ENCODE measurements at regions not wholly inside any gene's neighbourhood (a gene's known extent, or its start where the extent isn't known, plus 50 kb on each side); places are given as distances from the start of the nearest gene placed in this dataset.

- Mint-ChIP-seq H3K4me3 (no peak overlapping the region), H3K36me3 (no peaks in the 10 kb centered on the region), H3K27me3 (no peaks in the 10 kb centered on the region), H3K27ac (no peak overlapping the region), H3K4me1 (ENCODE audit: unreplicated experiment) (peaks cover 10% of the 10 kb centered on the region), H3K9me3 (no peaks in the 10 kb centered on the region)
- no peak for DNase-seq (ENCODE audit: extremely low spot score, unreplicated experiment)
- TF ChIP-seq, protein P1, sequence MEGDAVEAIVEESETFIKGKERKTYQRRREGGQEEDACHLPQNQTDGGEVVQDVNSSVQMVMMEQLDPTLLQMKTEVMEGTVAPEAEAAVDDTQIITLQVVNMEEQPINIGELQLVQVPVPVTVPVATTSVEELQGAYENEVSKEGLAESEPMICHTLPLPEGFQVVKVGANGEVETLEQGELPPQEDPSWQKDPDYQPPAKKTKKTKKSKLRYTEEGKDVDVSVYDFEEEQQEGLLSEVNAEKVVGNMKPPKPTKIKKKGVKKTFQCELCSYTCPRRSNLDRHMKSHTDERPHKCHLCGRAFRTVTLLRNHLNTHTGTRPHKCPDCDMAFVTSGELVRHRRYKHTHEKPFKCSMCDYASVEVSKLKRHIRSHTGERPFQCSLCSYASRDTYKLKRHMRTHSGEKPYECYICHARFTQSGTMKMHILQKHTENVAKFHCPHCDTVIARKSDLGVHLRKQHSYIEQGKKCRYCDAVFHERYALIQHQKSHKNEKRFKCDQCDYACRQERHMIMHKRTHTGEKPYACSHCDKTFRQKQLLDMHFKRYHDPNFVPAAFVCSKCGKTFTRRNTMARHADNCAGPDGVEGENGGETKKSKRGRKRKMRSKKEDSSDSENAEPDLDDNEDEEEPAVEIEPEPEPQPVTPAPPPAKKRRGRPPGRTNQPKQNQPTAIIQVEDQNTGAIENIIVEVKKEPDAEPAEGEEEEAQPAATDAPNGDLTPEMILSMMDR (conservative IDR thresholded peaks at IDR 0.05), result no peak
These were observed 85.2 kb upstream of the WNT4 start for GRCh38 chr1:22228074-22228473.

DNA sequence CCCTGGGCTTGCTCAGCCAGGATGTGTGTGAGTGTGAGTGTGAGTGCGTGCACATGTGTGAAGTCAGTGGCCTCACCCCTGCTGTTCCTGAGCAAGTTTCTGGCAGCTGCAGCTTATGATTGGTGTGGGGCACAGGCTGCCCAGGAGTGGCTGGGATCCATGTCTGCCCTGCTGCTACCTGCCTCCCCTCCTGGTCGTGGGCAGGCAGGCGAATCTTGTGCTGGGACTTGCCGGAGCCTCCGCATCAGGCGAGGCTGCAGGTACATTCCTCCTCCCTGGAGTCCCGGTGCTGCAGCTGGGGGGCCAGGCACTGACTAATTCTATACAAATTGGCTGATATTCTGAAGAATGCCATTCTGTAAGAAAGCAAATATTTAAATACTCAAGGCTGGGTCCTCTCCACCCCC is 85.6 kb upstream of the WNT4 start:
- Mint-ChIP-seq H3K27ac (no peak overlapping the region), H3K4me3 (no peak overlapping the region), H3K9me3 (no peaks in the 10 kb centered on the region), H3K4me1 (ENCODE audit: unreplicated experiment) (peaks cover 9% of the 10 kb centered on the region), H3K27me3 (no peaks in the 10 kb centered on the region), H3K36me3 (no peaks in the 10 kb centered on the region)
- TF ChIP-seq, protein P1 (conservative IDR thresholded peaks at IDR 0.05), result no peak
- DNase-seq (ENCODE audit: extremely low spot score, unreplicated experiment), result no peak

DNA sequence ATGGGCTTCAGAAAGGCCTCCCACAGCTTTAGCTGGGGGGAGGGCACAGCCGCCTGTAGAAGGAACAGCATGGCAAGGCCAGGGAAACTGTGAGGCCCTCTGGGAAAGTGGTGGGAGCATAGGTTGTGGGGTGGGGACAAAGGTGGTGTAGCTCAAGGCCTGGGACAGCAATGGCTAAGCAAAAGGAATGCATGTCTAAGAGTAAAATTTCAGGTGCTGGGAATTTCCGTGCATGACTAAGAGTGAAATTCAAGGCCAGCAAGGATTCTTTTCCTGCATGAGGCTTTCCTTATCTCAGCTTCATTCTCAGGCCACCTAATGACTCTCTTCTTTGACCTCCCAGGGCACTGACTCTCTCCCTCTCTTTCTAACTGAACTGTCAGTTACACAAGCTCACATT is 86.5 kb upstream of the WNT4 start:
- TF ChIP-seq, protein P1 (conservative IDR thresholded peaks at IDR 0.05), result no peak
- Mint-ChIP-seq H3K9me3 (no peaks in the 10 kb centered on the region), H3K27ac (no peak overlapping the region), H3K4me1 (ENCODE audit: unreplicated experiment) (peaks cover 12% of the 10 kb centered on the region), H3K27me3 (no peaks in the 10 kb centered on the region), H3K36me3 (no peaks in the 10 kb centered on the region), H3K4me3 (no peak overlapping the region)
- no peak for DNase-seq (ENCODE audit: extremely low spot score, unreplicated experiment)

DNA sequence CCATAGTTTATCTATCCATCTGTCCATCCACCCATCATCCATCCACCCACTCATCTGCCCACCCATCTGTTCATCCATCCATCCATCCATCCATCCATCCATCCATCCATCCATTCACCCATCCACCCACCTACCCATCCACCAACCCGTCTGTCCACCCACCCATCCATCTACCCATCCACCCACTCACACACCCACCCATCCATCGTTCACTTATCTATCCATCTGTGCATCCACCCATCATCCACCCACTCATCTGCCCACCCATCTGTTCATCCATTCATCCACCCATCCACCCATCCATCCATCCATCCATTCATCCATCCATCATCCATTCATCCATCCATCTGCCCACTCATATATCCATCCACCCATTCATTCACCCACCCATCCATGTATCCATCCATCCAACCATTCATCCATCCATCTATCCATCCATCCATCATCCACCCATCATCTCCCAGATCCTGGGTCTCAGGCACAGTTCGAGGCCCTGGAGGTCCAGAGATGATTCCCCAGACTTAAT is 88.2 kb upstream of the WNT4 start:
- peaks cover 14% of the 10 kb centered on the region for H3K4me1 Mint-ChIP-seq (ENCODE audit: unreplicated experiment)
- no peaks in the 10 kb centered on the region for H3K27me3 Mint-ChIP-seq
- no peak for DNase-seq (ENCODE audit: extremely low spot score, unreplicated experiment)
- no peaks in the 10 kb centered on the region for H3K36me3 Mint-ChIP-seq
- TF ChIP-seq, protein P1 (conservative IDR thresholded peaks at IDR 0.05), result no peak
- H3K27ac Mint-ChIP-seq, result no peak overlapping the region
- no peak overlapping the region for H3K4me3 Mint-ChIP-seq
- H3K9me3 Mint-ChIP-seq, result no peaks in the 10 kb centered on the region

GRCh38 chr1:22231995-22232690 is 89.2 kb upstream of the WNT4 start:
- Mint-ChIP-seq H3K4me3 (no peak overlapping the region), H3K27ac (no peak overlapping the region), H3K9me3 (no peaks in the 10 kb centered on the region), H3K4me1 (ENCODE audit: unreplicated experiment) (peaks cover 10% of the 10 kb centered on the region), H3K36me3 (no peaks in the 10 kb centered on the region), H3K27me3 (no peaks in the 10 kb centered on the region)
- no peak for DNase-seq (ENCODE audit: extremely low spot score, unreplicated experiment)
- TF ChIP-seq, protein P1 (conservative IDR thresholded peaks at IDR 0.05), result no peak
